B cell (primary cell): ENCODE measurements at regions not wholly inside any gene's neighbourhood (a gene's known extent, or its start where the extent isn't known, plus 50 kb on each side); places are given as distances from the start of the nearest gene placed in this dataset.

Experiments used
- ATAC-seq: fragments of 200-7000 bp; cut with Tn5 transposase; one replicate; pipeline ENCODE4 v1.10.0; 2021; ENCODE audit warnings: low read depth, mild to moderate bottlenecking, moderate number of reproducible peaks, moderate library complexity
- CTCF ChIA-PET: fragments of 350-600 bp; sonication (Branson Sonifier 250); formaldehyde crosslinking; loops from one replicate; lab custom pipeline; 2021; ENCODE audit warnings: antibody characterized with exemption, inconsistent platforms; lab: Charles Lee
- POLR2A ChIA-PET: fragments of 350-600 bp; sonication (Branson Sonifier 250); formaldehyde crosslinking; loops from one replicate; lab custom pipeline; 2021; ENCODE audit warnings: antibody characterized with exemption; lab: Charles Lee
- DNase-seq: peaks from one replicate; pipeline ENCODE4 v3.0.0; 2013
- H2AFZ ChIP-seq: 2 replicates; pipeline ENCODE4 v1.6.1; 2012; ENCODE audit warnings: mild to moderate bottlenecking, low read depth, low read length; ENCODE audit not compliant: insufficient read depth, poor library complexity, severe bottlenecking
- H3K27ac ChIP-seq, 2 donors: 1 replicate in 1 of 2; 2 replicates in 1 of 2; pipeline ENCODE4 v1.5.1; 2012 to 2013; ENCODE audit warnings: low read length in 2 of 2, mild to moderate bottlenecking in 2 of 2, moderate library complexity in 1 of 2
- H3K27me3 ChIP-seq, 4 experiments: fragments of 200-600 bp in 1 of 4; sonication (generic) in 1 of 4; replicated peaks in 1 of 4; 1 replicate in 2 of 4; 2 replicates in 2 of 4; pipeline versions ENCODE4 v1.6.1 to v1.7.0; 2013 to 2016; ENCODE audit warnings: low read length in 3 of 4, mild to moderate bottlenecking in 2 of 4, mixed read lengths in 1 of 4, moderate library complexity in 1 of 4; ENCODE audit not compliant: insufficient read depth in 4 of 4, control insufficient read depth in 3 of 4; ENCODE audit errors: control extremely low read depth in 1 of 4
- H3K36me3 ChIP-seq, 2 experiments: replicated peaks in 1 of 2; 1 replicate in 1 of 2; 2 replicates in 1 of 2; pipeline versions ENCODE4 v1.6.1 to v1.7.1; 2013; ENCODE audit warnings: low read length in 1 of 2; ENCODE audit not compliant: insufficient read depth in 2 of 2, control insufficient read depth in 1 of 2; ENCODE audit errors: control extremely low read depth in 1 of 2, extremely low read depth in 1 of 2
- H3K4me1 ChIP-seq, 2 donors: fragments of 200-600 bp in 1 of 2; sonication (generic) in 1 of 2; 1 replicate in 1 of 2; 2 replicates in 1 of 2; pipeline versions ENCODE4 v1.5.1 to v1.6.1; 2013 to 2017; ENCODE audit warnings: low read length in 2 of 2; ENCODE audit not compliant: control insufficient read depth in 2 of 2, insufficient read depth in 2 of 2
- H3K4me2 ChIP-seq: replicated peaks from 2 replicates; pipeline ENCODE3; 2012; ENCODE audit warnings: mild to moderate bottlenecking, low read depth, low read length; ENCODE audit not compliant: poor library complexity, severe bottlenecking
- H3K4me3 ChIP-seq, 5 experiments: fragments of 200-600 bp in 1 of 5; sonication (generic) in 1 of 5; 1 replicate in 3 of 5; 2 replicates in 2 of 5; pipeline versions ENCODE4 v1.5.1 to v1.7.0; 2011 to 2016; ENCODE audit warnings: low read length in 4 of 5, mild to moderate bottlenecking in 4 of 5, low read depth in 2 of 5, control low read depth in 1 of 5, moderate library complexity in 1 of 5; ENCODE audit not compliant: insufficient read depth in 1 of 5; ENCODE audit errors: control extremely low read depth in 1 of 5, extremely low read depth in 1 of 5
- H3K79me2 ChIP-seq: fragments of 200-600 bp; sonication (generic); one replicate; pipeline ENCODE4 v1.6.0; 2016; ENCODE audit warnings: low read length; ENCODE audit not compliant: control insufficient read depth, insufficient read depth
- H3K9ac ChIP-seq: fragments of 200-600 bp; sonication (generic); 2 replicates; pipeline ENCODE4 v1.6.1; 2017; ENCODE audit warnings: mild to moderate bottlenecking, low read length, moderate library complexity
- H3K9me3 ChIP-seq, 3 donors: one replicate each; pipeline versions ENCODE4 v1.6.1 to v1.7.1; 2013; ENCODE audit warnings: low read length in 2 of 3; ENCODE audit not compliant: control insufficient read depth in 2 of 3, insufficient read depth in 1 of 3; ENCODE audit errors: control extremely low read depth in 1 of 3
- H4K20me1 ChIP-seq: 2 replicates; pipeline ENCODE4 v1.6.0; 2012; ENCODE audit warnings: mild to moderate bottlenecking, low read length; ENCODE audit not compliant: insufficient read depth, control insufficient read depth, poor library complexity, severe bottlenecking
- H3K27ac Mint-ChIP-seq: one replicate; pipeline ENCODE4 v1.8.0; 2021; ENCODE audit warnings: mixed read lengths
- H3K27me3 Mint-ChIP-seq: one replicate; pipeline ENCODE4 v1.8.0; 2021; ENCODE audit warnings: mixed read lengths
- H3K4me1 Mint-ChIP-seq: one replicate; pipeline ENCODE4 v1.8.0; 2021; ENCODE audit warnings: mixed read lengths
- H3K4me3 Mint-ChIP-seq: one replicate; pipeline ENCODE4 v1.8.0; 2021; ENCODE audit warnings: mixed read lengths
- H3K9me3 Mint-ChIP-seq: one replicate; pipeline ENCODE4 v1.8.0; 2022; ENCODE audit warnings: mixed read lengths; ENCODE audit not compliant: insufficient read depth
- EZH2 ChIP-seq: IDR thresholded peaks from 2 replicates; pipeline ENCODE4 v1.6.1; 2012; ENCODE audit warnings: borderline replicate concordance, low read depth, mild to moderate bottlenecking, moderate library complexity, low read length; ENCODE audit not compliant: insufficient read depth, poor library complexity, severe bottlenecking
- WGBS: methylation state at CpG from one replicate; pipeline ENCODE4 v1.1.5; 2013; ENCODE audit warnings: missing lambda C conversion rate; ENCODE audit not compliant: insufficient coverage; 5-methylcytosine and 5-hydroxymethylcytosine counted together
- intact Hi-C: fragments of 100-400 bp; cut with micrococcal nuclease; formaldehyde crosslinking; loops from one replicate; pipeline ENCODE4 v1.10.0; 2022
- TF ChIP-seq, protein P1 (sequence below): fragments of 200-600 bp; IDR thresholded peaks from one replicate; pipeline ENCODE4 v1.8.0; 2022; ENCODE audit warnings: antibody characterized with exemption, mild to moderate bottlenecking

DNA sequence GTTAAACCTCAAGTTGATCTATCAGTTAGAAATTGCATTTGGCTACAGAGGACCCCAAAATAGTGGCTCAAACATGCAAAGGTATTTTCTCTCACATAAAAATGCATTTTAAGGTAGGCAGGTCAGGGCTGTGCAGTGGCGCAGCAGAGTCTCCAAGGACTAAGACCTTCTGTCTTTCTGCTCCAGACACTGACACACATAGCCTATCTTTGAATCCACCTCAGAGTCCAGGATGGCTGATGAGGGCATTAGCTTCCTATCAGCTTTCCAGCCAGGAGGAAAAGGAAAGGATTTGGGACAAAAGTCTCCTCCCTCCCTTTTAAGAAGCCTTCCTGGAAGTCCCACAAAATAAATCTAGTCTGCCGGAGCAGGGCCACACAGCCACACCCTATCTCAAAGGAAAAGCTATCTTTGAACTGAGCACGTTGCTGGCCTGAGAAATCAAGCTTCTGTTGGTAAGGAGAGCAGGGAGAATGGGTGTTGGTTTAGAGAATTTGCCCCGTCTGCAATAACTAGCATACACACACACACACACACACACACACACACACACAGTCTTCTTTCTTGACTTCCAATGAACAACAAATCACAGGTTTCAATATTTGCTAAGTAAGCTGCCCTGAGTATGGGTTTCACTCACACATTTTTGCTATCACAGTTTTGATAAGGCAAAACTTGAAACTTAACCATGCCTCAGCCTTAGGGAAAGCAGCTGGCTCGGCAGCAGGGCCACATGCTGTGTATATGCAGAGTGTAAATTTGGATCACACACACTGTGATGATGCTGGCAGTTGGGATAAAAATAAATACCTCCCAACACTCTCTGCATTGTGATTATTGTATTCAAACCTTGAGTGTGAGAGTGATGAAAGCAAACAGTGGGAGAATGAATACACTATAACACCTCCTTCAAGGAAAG lies 116.6 kb upstream of the MAP3K1 start:
- DNase-seq (no peak), ATAC-seq (no peak)
- Histone ChIP-seq H3K36me3 (no peaks in the 10 kb centered on the region), H3K4me3 (no peak overlapping the region), H4K20me1 (no peaks in the 10 kb centered on the region), H3K79me2 (no peaks in the 10 kb centered on the region), H3K4me2 (no peak overlapping the region), H3K27ac (no peak overlapping the region), H3K27me3 (no peaks in the 10 kb centered on the region), H2AFZ (peak overlapping the region; percentile 31), H3K9ac (no peak overlapping the region), H3K9me3 (no peaks in the 10 kb centered on the region), H3K4me1 (peaks cover 36 to 37% of the 10 kb centered on the region in 2 donors)
- Mint-ChIP-seq H3K27me3 (no peaks in the 10 kb centered on the region), H3K9me3 (no peaks in the 10 kb centered on the region), H3K4me1 (peaks cover 52% of the 10 kb centered on the region), H3K27ac (no peak overlapping the region), H3K4me3 (no peak overlapping the region)
- TF ChIP-seq EZH2: no peak
- TF ChIP-seq, protein P1, sequence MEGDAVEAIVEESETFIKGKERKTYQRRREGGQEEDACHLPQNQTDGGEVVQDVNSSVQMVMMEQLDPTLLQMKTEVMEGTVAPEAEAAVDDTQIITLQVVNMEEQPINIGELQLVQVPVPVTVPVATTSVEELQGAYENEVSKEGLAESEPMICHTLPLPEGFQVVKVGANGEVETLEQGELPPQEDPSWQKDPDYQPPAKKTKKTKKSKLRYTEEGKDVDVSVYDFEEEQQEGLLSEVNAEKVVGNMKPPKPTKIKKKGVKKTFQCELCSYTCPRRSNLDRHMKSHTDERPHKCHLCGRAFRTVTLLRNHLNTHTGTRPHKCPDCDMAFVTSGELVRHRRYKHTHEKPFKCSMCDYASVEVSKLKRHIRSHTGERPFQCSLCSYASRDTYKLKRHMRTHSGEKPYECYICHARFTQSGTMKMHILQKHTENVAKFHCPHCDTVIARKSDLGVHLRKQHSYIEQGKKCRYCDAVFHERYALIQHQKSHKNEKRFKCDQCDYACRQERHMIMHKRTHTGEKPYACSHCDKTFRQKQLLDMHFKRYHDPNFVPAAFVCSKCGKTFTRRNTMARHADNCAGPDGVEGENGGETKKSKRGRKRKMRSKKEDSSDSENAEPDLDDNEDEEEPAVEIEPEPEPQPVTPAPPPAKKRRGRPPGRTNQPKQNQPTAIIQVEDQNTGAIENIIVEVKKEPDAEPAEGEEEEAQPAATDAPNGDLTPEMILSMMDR: no peak
- intact Hi-C loops: no loop called here
- POLR2A ChIA-PET: interaction anchor here (0.6 kb wide), 1 partner anchor 10 kb away, joined by 3 read pairs; no protein-coding TSS in a partner anchor
- CTCF ChIA-PET: interaction anchor here (0.6 to 2.4 kb wide), 7 partner anchors 9 to 426 kb away, joined by 3 to 10 read pairs (median 5); no protein-coding TSS in a partner anchor
- WGBS: no CpG with 5 or more reads among the region's 5 CpGs

DNA sequence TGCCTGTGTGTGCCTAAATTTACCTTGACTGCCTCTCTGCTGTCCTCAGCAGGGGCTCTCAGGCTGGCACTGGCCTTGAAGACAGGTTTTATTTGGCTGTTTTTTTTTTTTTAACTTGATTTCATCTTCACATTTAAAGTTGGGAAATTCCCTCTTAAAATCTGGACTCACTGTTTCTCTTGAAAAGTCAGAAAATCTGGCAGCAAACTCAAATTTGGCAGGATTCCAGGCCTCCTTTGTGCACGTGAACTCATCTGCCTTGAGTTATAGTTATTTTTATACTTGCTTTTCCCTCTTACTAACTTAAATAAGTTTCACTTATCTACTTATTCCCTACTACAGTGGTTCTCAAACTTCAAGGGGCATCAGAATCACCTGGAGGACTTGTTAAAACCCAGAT lies 118.4 kb upstream of the MAP3K1 start:
- intact Hi-C loops: no loop called here
- DNase-seq (peak; percentile 19), ATAC-seq (no peak)
- H3K4me3 ChIP-seq: no peak overlapping the region
- no peaks in the 10 kb centered on the region for H3K27me3 ChIP-seq
- no peaks in the 10 kb centered on the region for H3K36me3 ChIP-seq
- Mint-ChIP-seq H3K9me3 (no peaks in the 10 kb centered on the region), H3K27me3 (no peaks in the 10 kb centered on the region), H3K4me3 (no peak overlapping the region), H3K4me1 (peaks cover 61% of the 10 kb centered on the region), H3K27ac (peak overlapping the region; percentile 39)
- no peaks in the 10 kb centered on the region for H3K9me3 ChIP-seq
- no peaks in the 10 kb centered on the region for H4K20me1 ChIP-seq
- ChIA-PET CTCF (interaction anchor here (0.6 to 1.2 kb wide), 4 partner anchors 11 to 108 kb away, joined by 3 to 6 read pairs (median 4); no protein-coding TSS in a partner anchor), POLR2A (no interaction called here)
- H2AFZ ChIP-seq: no peak overlapping the region
- peaks cover 47 to 50% of the 10 kb centered on the region in 2 donors for H3K4me1 ChIP-seq
- TF ChIP-seq EZH2: no peak
- TF ChIP-seq, protein P1: no peak
- H3K27ac ChIP-seq: peak overlapping the region in 1 of 2 donors; percentile 42
- H3K9ac ChIP-seq: no peak overlapping the region
- H3K4me2 ChIP-seq: peak overlapping the region; percentile 9
- H3K79me2 ChIP-seq: no peaks in the 10 kb centered on the region
- WGBS: no CpG with 5 or more reads among the region's 1 CpG
